B cell (primary cell): ENCODE measurements at regions not wholly inside any gene's neighbourhood (a gene's known extent, or its start where the extent isn't known, plus 50 kb on each side); places are given as distances from the start of the nearest gene placed in this dataset.

Experiments
- EZH2 ChIP-seq: IDR thresholded peaks from 2 replicates; pipeline ENCODE4 v1.6.1; 2012; ENCODE audit warnings: borderline replicate concordance, low read depth, mild to moderate bottlenecking, moderate library complexity, low read length; ENCODE audit not compliant: insufficient read depth, poor library complexity, severe bottlenecking
- TF ChIP-seq, protein P1 (sequence below): fragments of 200-600 bp; IDR thresholded peaks from one replicate; pipeline ENCODE4 v1.8.0; 2022; ENCODE audit warnings: antibody characterized with exemption, mild to moderate bottlenecking

DNA sequence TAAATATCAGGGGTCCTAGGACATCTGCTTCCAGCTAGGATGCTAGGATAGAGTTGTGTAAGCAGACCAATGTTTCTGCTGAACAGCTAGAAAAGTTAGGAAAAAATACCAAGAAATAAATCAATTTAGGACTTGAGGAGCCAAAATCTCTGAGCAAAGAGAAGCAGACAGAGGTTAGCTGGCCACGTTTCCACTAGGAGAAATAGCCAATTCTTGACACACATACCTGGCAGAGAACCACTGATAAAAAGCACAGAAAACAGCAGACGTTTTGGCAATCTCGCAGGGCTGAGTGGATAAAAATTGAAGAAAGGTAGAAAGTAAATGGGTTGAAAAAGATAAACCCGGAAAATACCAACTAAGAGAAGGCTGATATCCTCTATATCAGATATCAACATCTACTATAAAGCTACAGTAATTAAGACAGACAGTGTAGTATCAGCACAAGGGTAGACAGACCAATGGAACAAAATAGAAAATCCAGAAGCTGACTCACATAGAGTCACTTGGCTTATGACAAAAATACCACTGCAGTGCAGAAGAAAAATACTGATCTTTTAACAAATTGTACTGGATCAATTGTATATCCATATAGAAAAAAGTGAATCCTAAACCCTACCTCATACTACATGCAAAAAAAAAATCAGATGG lies 306.1 kb upstream of the KLHL29 start:
- TF ChIP-seq, protein P1, sequence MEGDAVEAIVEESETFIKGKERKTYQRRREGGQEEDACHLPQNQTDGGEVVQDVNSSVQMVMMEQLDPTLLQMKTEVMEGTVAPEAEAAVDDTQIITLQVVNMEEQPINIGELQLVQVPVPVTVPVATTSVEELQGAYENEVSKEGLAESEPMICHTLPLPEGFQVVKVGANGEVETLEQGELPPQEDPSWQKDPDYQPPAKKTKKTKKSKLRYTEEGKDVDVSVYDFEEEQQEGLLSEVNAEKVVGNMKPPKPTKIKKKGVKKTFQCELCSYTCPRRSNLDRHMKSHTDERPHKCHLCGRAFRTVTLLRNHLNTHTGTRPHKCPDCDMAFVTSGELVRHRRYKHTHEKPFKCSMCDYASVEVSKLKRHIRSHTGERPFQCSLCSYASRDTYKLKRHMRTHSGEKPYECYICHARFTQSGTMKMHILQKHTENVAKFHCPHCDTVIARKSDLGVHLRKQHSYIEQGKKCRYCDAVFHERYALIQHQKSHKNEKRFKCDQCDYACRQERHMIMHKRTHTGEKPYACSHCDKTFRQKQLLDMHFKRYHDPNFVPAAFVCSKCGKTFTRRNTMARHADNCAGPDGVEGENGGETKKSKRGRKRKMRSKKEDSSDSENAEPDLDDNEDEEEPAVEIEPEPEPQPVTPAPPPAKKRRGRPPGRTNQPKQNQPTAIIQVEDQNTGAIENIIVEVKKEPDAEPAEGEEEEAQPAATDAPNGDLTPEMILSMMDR, result no peak
- TF ChIP-seq EZH2, result no peak
